AG04449 (cell line): ENCODE measurements at regions not wholly inside any gene's neighbourhood (a gene's known extent, or its start where the extent isn't known, plus 50 kb on each side); places are given as distances from the start of the nearest gene placed in this dataset.

Experiments
- CTCF ChIA-PET: fragments of 350-600 bp; formaldehyde crosslinking; extraction: SDS; loops from one replicate; lab custom pipeline; 2021; ENCODE audit warnings: antibody characterized with exemption; lab: Yijun Ruan, JAX
- POLR2A ChIA-PET: fragments of 400-600, 350-600 bp; formaldehyde crosslinking; extraction: SDS; loops from one replicate; lab custom pipeline; 2020; ENCODE audit warnings: antibody characterized with exemption, inconsistent platforms; lab: Yijun Ruan, JAX
- DNase-seq: peaks from one replicate; pipeline ENCODE4 v3.0.0-alpha.2; 2010; ENCODE audit warnings: low read depth, low spot score
- H3K4me3 ChIP-seq: 2 replicates; pipeline ENCODE4 v1.5.1; 2011; ENCODE audit warnings: low read depth, mild to moderate bottlenecking, control low read depth, low read length
- CTCF ChIP-seq: IDR thresholded peaks from one replicate; pipeline ENCODE4 v1.5.1; 2011; ENCODE audit warnings: mild to moderate bottlenecking, moderate library complexity, low read length, control low read depth, inconsistent platforms; ENCODE audit not compliant: insufficient read depth; ENCODE audit errors: missing control alignments

GRCh38 chr6:48206091-48206490, 95.1 kb upstream of the PTCHD4 start:
- no peak overlapping the region for H3K4me3 ChIP-seq
- ChIA-PET CTCF (no interaction called here), POLR2A (no interaction called here)
- no peak for TF ChIP-seq CTCF
- no peak for DNase-seq

GRCh38 chr6:48200869-48201390, 89.9 kb upstream of the PTCHD4 start:
- no peak overlapping the region for H3K4me3 ChIP-seq
- DNase-seq: no peak
- no peak for TF ChIP-seq CTCF
- CTCF ChIA-PET: no interaction called here
- POLR2A ChIA-PET: no interaction called here

GRCh38 chr6:48199499-48199898, 88.5 kb upstream of the PTCHD4 start:
- ChIA-PET CTCF (no interaction called here), POLR2A (no interaction called here)
- no peak overlapping the region for H3K4me3 ChIP-seq
- no peak for DNase-seq
- TF ChIP-seq CTCF: no peak

- POLR2A ChIA-PET: no interaction called here
- CTCF ChIA-PET: no interaction called here
- no peak for TF ChIP-seq CTCF
These were observed 86.9 kb upstream of the PTCHD4 start for GRCh38 chr6:48197941-48198340.

GRCh38 chr6:48194596-48195295, 83.7 kb upstream of the PTCHD4 start:
- TF ChIP-seq CTCF: no peak
- H3K4me3 ChIP-seq: no peak overlapping the region
- DNase-seq: no peak
- ChIA-PET CTCF (no interaction called here), POLR2A (no interaction called here)

More at GRCh38 chr6:48197941-48198340, 86.9 kb upstream of the PTCHD4 start:
- DNase-seq: no peak
- no peak overlapping the region for H3K4me3 ChIP-seq

GRCh38 chr6:48188158-48188557, 77.2 kb upstream of the PTCHD4 start:
- H3K4me3 ChIP-seq: no peak overlapping the region
- POLR2A ChIA-PET: no interaction called here
- no peak for DNase-seq
- no peak for TF ChIP-seq CTCF
- CTCF ChIA-PET: no interaction called here
